SK-N-SH treated with all-trans-retinoic acid at 6 μM for 48 hours (cell line): ENCODE measurements at regions not wholly inside any gene's neighbourhood (a gene's known extent, or its start where the extent isn't known, plus 50 kb on each side); places are given as distances from the start of the nearest gene placed in this dataset.

Experiments
- ATAC-seq: fragments of 200-7000 bp; cut with Tn5 transposase; 3 replicates; pipeline ENCODE4 v1.9.1; 2020; ENCODE audit warnings: mild to moderate bottlenecking, moderate library complexity
- ARNTL ChIP-seq: fragments of 450-650 bp; formaldehyde crosslinking; IDR thresholded peaks from 2 replicates; pipeline ENCODE4 v1.5.0; 2020; ENCODE audit warnings: low read depth, mild to moderate bottlenecking, moderate library complexity, borderline replicate concordance
- BACH2 ChIP-seq: fragments of 250-450 bp; sonication (Bioruptor Pico); IDR thresholded peaks from 2 replicates; pipeline ENCODE4 v1.9.0; 2021; ENCODE audit warnings: mild to moderate bottlenecking, borderline replicate concordance
- CREB5 ChIP-seq: fragments of 250-450 bp; sonication (Bioruptor Pico); IDR thresholded peaks from 2 replicates; pipeline ENCODE4 v1.5.1; 2020; ENCODE audit warnings: low read depth, mild to moderate bottlenecking, moderate library complexity
- CSDC2 ChIP-seq: fragments of 250-450 bp; sonication (Bioruptor Pico); IDR thresholded peaks from 2 replicates; pipeline ENCODE4 v1.5.0; 2020; ENCODE audit warnings: mild to moderate bottlenecking, moderate library complexity
- ESRRG ChIP-seq: fragments of 250-450 bp; sonication (Bioruptor Pico); IDR thresholded peaks from 2 replicates; pipeline ENCODE4 v1.6.1; 2021; ENCODE audit warnings: mild to moderate bottlenecking
- GLIS3 ChIP-seq: fragments of 250-450 bp; sonication (Bioruptor Pico); IDR thresholded peaks from 2 replicates; pipeline ENCODE4 v1.5.0; 2020; ENCODE audit warnings: mild to moderate bottlenecking, moderate library complexity
- ISL1 ChIP-seq: fragments of 250-450 bp; sonication (Bioruptor Pico); IDR thresholded peaks from 2 replicates; pipeline ENCODE4 v2.1.2; 2022; ENCODE audit warnings: mild to moderate bottlenecking, moderate library complexity
- OSR1 ChIP-seq: fragments of 250-450 bp; sonication (Bioruptor Pico); IDR thresholded peaks from 2 replicates; pipeline ENCODE4 v1.8.0; 2022; ENCODE audit warnings: moderate library complexity, mild to moderate bottlenecking, inconsistent platforms
- POU6F1 ChIP-seq: fragments of 250-450 bp; sonication (Bioruptor Pico); IDR thresholded peaks from 2 replicates; pipeline ENCODE4 v1.8.0; 2021; ENCODE audit warnings: low read depth, mild to moderate bottlenecking, moderate library complexity, borderline replicate concordance
- PPARA ChIP-seq: fragments of 250-450 bp; sonication (Bioruptor Pico); IDR thresholded peaks from 2 replicates; pipeline ENCODE4 v1.5.0; 2020; ENCODE audit warnings: mild to moderate bottlenecking, borderline replicate concordance
- RARB ChIP-seq: fragments of 250-450 bp; sonication (Bioruptor Pico); IDR thresholded peaks from 2 replicates; pipeline ENCODE4 v1.8.0; 2021; ENCODE audit warnings: mild to moderate bottlenecking, moderate library complexity
- SNAI2 ChIP-seq: fragments of 250-450 bp; sonication (Bioruptor Pico); IDR thresholded peaks from 2 replicates; pipeline ENCODE4 v1.5.0; 2020; ENCODE audit warnings: mild to moderate bottlenecking, moderate library complexity
- TCF4 ChIP-seq: fragments of 250-450 bp; sonication (Bioruptor Pico); IDR thresholded peaks from 2 replicates; pipeline ENCODE4 v1.8.0; 2021; ENCODE audit warnings: mild to moderate bottlenecking, moderate library complexity, borderline replicate concordance
- TOX ChIP-seq: fragments of 250-450 bp; sonication (Bioruptor Pico); IDR thresholded peaks from 2 replicates; pipeline ENCODE4 v1.8.0; 2021; ENCODE audit warnings: mild to moderate bottlenecking, moderate library complexity, borderline replicate concordance
- TSHZ2 ChIP-seq: fragments of 250-450 bp; sonication (Bioruptor Pico); IDR thresholded peaks from 2 replicates; pipeline ENCODE4 v1.5.0; 2020; ENCODE audit warnings: mild to moderate bottlenecking, moderate library complexity
- ZC3H10 ChIP-seq: fragments of 250-450 bp; sonication (Bioruptor Pico); IDR thresholded peaks from 2 replicates; pipeline ENCODE4 v1.5.1; 2021; ENCODE audit warnings: mild to moderate bottlenecking, moderate library complexity
- ZFP30 ChIP-seq: fragments of 450-650 bp; formaldehyde crosslinking; IDR thresholded peaks from 2 replicates; pipeline ENCODE4 v1.5.0; 2022; ENCODE audit warnings: mild to moderate bottlenecking, moderate library complexity
- ZNF565 ChIP-seq: fragments of 450-650 bp; formaldehyde crosslinking; conservative IDR thresholded peaks from 2 replicates; pipeline ENCODE4 v1.5.0; 2020; ENCODE audit warnings: low read depth, mild to moderate bottlenecking, moderate library complexity
- ZNF70 ChIP-seq: fragments of 450-650 bp; formaldehyde crosslinking; IDR thresholded peaks from 2 replicates; pipeline ENCODE4 v1.5.0; 2020; ENCODE audit warnings: mild to moderate bottlenecking, moderate library complexity
- ZNF8 ChIP-seq: fragments of 450-650 bp; formaldehyde crosslinking; IDR thresholded peaks from 2 replicates; pipeline ENCODE4 v1.5.0; 2020; ENCODE audit warnings: mild to moderate bottlenecking, moderate library complexity
- TF ChIP-seq, protein P1 (sequence below): fragments of 250-450 bp; sonication (Bioruptor Pico); IDR thresholded peaks from 2 replicates; pipeline ENCODE4 v1.5.1; 2021; ENCODE audit warnings: mild to moderate bottlenecking, moderate library complexity
- TF ChIP-seq, protein P2 (sequence below): fragments of 250-450 bp; sonication (Bioruptor Pico); IDR thresholded peaks from 2 replicates; pipeline ENCODE4 v1.8.0; 2020; ENCODE audit warnings: mild to moderate bottlenecking, moderate library complexity, borderline replicate concordance

DNA sequence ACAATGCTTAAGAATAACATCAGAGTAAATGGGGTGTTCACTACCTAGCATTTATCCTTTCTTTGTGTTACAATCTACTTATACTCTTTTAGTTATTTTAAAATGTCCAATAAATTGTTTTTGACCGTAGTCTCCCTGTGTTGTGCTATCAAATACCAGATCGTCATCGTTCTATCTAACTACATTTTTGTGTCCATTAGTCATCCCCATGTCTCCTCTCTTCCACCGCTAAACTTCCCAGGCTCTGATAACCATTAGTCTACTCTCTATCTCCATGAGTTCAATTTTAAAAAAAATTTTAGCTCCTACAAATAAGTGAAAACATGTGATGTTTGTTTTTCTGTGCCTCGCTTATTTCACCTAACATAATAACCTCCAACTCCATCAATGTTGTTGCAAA, 381.9 kb downstream of the PRDM5 start:
- TF ChIP-seq ISL1, result peak; percentile 35
- TF ChIP-seq ARNTL (CRISPR knock-in tag), result no peak
- ATAC-seq, result peak; percentile 98

- no peak for ATAC-seq
- TF ChIP-seq BACH2 (CRISPR knock-in tag), result no peak
- TF ChIP-seq POU6F1 (CRISPR knock-in tag), result no peak
- TF ChIP-seq, protein P1, sequence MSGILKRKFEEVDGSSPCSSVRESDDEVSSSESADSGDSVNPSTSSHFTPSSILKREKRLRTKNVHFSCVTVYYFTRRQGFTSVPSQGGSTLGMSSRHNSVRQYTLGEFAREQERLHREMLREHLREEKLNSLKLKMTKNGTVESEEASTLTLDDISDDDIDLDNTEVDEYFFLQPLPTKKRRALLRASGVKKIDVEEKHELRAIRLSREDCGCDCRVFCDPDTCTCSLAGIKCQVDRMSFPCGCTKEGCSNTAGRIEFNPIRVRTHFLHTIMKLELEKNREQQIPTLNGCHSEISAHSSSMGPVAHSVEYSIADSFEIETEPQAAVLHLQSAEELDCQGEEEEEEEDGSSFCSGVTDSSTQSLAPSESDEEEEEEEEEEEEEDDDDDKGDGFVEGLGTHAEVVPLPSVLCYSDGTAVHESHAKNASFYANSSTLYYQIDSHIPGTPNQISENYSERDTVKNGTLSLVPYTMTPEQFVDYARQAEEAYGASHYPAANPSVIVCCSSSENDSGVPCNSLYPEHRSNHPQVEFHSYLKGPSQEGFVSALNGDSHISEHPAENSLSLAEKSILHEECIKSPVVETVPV (CRISPR knock-in tag), result no peak
- no peak for TF ChIP-seq SNAI2 (CRISPR knock-in tag)
- TF ChIP-seq TSHZ2 (CRISPR knock-in tag), result no peak
- no peak for TF ChIP-seq GLIS3 (CRISPR knock-in tag)
- TF ChIP-seq CSDC2 (CRISPR knock-in tag), result no peak
- TF ChIP-seq TOX (CRISPR knock-in tag), result no peak
- TF ChIP-seq RARB (CRISPR knock-in tag), result no peak
- TF ChIP-seq CREB5, result no peak
- no peak for TF ChIP-seq PPARA (CRISPR knock-in tag)
- no peak for TF ChIP-seq ZC3H10
- no peak for TF ChIP-seq ZNF565 (CRISPR knock-in tag)
- TF ChIP-seq ISL1, result no peak
- no peak for TF ChIP-seq TCF4
- TF ChIP-seq ZNF70 (CRISPR knock-in tag), result no peak
- TF ChIP-seq ARNTL (CRISPR knock-in tag), result no peak
- TF ChIP-seq, protein P2, sequence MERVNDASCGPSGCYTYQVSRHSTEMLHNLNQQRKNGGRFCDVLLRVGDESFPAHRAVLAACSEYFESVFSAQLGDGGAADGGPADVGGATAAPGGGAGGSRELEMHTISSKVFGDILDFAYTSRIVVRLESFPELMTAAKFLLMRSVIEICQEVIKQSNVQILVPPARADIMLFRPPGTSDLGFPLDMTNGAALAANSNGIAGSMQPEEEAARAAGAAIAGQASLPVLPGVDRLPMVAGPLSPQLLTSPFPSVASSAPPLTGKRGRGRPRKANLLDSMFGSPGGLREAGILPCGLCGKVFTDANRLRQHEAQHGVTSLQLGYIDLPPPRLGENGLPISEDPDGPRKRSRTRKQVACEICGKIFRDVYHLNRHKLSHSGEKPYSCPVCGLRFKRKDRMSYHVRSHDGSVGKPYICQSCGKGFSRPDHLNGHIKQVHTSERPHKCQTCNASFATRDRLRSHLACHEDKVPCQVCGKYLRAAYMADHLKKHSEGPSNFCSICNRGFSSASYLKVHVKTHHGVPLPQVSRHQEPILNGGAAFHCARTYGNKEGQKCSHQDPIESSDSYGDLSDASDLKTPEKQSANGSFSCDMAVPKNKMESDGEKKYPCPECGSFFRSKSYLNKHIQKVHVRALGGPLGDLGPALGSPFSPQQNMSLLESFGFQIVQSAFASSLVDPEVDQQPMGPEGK, result no peak
- no peak for TF ChIP-seq ESRRG (CRISPR knock-in tag)
- TF ChIP-seq OSR1 (CRISPR knock-in tag), result no peak
Measured at GRCh38 chr4:120536884-120537283, 385.6 kb downstream of the PRDM5 start.

GRCh38 chr4:120528428-120528827, 394.1 kb downstream of the PRDM5 start:
- no peak for TF ChIP-seq ZFP30 (CRISPR knock-in tag)
- no peak for TF ChIP-seq GLIS3 (CRISPR knock-in tag)
- no peak for TF ChIP-seq BACH2 (CRISPR knock-in tag)
- no peak for TF ChIP-seq ZNF8 (CRISPR knock-in tag)
- TF ChIP-seq, protein P2, result no peak
- no peak for TF ChIP-seq TOX (CRISPR knock-in tag)
- TF ChIP-seq, protein P1 (CRISPR knock-in tag), result no peak
- TF ChIP-seq ZC3H10, result no peak
- no peak for TF ChIP-seq RARB (CRISPR knock-in tag)

More at GRCh38 chr4:120528428-120528827, 394.1 kb downstream of the PRDM5 start:
- no peak for ATAC-seq
